A549 (cell line): ENCODE measurements at regions not wholly inside any gene's neighbourhood (a gene's known extent, or its start where the extent isn't known, plus 50 kb on each side); places are given as distances from the start of the nearest gene placed in this dataset.
A peak's percentile ranks its signal among the peaks of the same experiment; 100 is the strongest.

Experiments used
- ATAC-seq, 2 experiments: fragments of 200-7000 bp in 1 of 2; fragments of >200 bp in 1 of 2; cut with Nextera tagmentation in 1 of 2; cut with Tn5 transposase in 1 of 2; 3 replicates each; pipeline versions ENCODE4 v1.8.0 to v1.9.1; 2018 to 2020; ENCODE audit warnings: mild to moderate bottlenecking in 1 of 2, moderate library complexity in 1 of 2
- CTCF ChIA-PET: fragments of 300-600 bp; sonication (Branson Sonifier 250); formaldehyde crosslinking; extraction: SDS; loops from one replicate; lab custom pipeline; 2021; ENCODE audit warnings: antibody characterized with exemption, inconsistent platforms; lab: Yijun Ruan, JAX
- POLR2A ChIA-PET: fragments of 350-600 bp; formaldehyde crosslinking; extraction: SDS; loops from one replicate; lab custom pipeline; 2021; ENCODE audit warnings: antibody characterized with exemption, inconsistent platforms; lab: Yijun Ruan, JAX
- DNase-seq, 2 experiments: peaks; one replicate each; pipeline versions ENCODE4 v3.0.0 to v3.0.0-alpha.2; 2011 to 2016; ENCODE audit warnings: low read depth in 1 of 2, low spot score in 1 of 2
- FAIRE-seq: peaks from 2 replicates; lab custom pipeline; 2011; peaks lifted over from hg19 to GRCh38; lab: Jason Lieb, UNC
- H3K27ac ChIP-seq, 2 experiments: fragments of >200 bp; sonication (Bioruptor Twin); formaldehyde crosslinking; 3 replicates each; pipeline ENCODE4 v1.5.1; 2016 to 2017
- H3K4me1 ChIP-seq: fragments of >200 bp; sonication (Bioruptor Twin); formaldehyde crosslinking; 3 replicates; pipeline ENCODE4 v1.6.1; 2016
- H3K4me2 ChIP-seq: fragments of >200 bp; sonication (Bioruptor Twin); formaldehyde crosslinking; 3 replicates; pipeline ENCODE4 v1.6.1; 2016
- H3K4me3 ChIP-seq: fragments of >200 bp; sonication (Bioruptor Twin); formaldehyde crosslinking; 3 replicates; pipeline ENCODE4 v1.5.1; 2016
- H3K9me3 ChIP-seq: fragments of >200 bp; sonication (Bioruptor Twin); formaldehyde crosslinking; 3 replicates; pipeline ENCODE4 v1.6.1; 2016
- BCL3 ChIP-seq: fragments of >200 bp; sonication (Bioruptor Twin); formaldehyde crosslinking; IDR thresholded peaks from 3 replicates; pipeline ENCODE4 v1.6.1; 2016
- CBX8 ChIP-seq: fragments of 200-600 bp; sonication (generic); IDR thresholded peaks from 2 replicates; pipeline ENCODE4 v1.6.1; 2016
- E2F6 ChIP-seq: IDR thresholded peaks from 2 replicates; pipeline ENCODE4 v1.6.1; 2012; ENCODE audit warnings: low read depth, borderline replicate concordance
- ELK1 ChIP-seq: fragments of 150-350 bp; IDR thresholded peaks from 2 replicates; pipeline ENCODE4 v1.6.1; 2014; ENCODE audit warnings: low read depth, mild to moderate bottlenecking, low read length
- FOSB ChIP-seq: fragments of 250-450 bp; sonication (Bioruptor Pico); IDR thresholded peaks from 2 replicates; pipeline ENCODE4 v1.5.0; 2020; ENCODE audit warnings: mild to moderate bottlenecking, moderate library complexity
- FOXS1 ChIP-seq: fragments of 250-450 bp; sonication (Bioruptor Pico); IDR thresholded peaks from 2 replicates; pipeline ENCODE4 v1.5.0; 2020; ENCODE audit warnings: mild to moderate bottlenecking, moderate library complexity
- GATA3 ChIP-seq: IDR thresholded peaks from 2 replicates; pipeline ENCODE4 v1.6.1; 2012; ENCODE audit warnings: borderline replicate concordance
- HDAC2 ChIP-seq: fragments of 200-600 bp; sonication (generic); IDR thresholded peaks from 2 replicates; pipeline ENCODE4 v1.6.1; 2016
- HEYL ChIP-seq: fragments of 250-450 bp; sonication (Bioruptor Pico); IDR thresholded peaks from 2 replicates; pipeline ENCODE4 v1.8.0; 2021; ENCODE audit warnings: mild to moderate bottlenecking, moderate library complexity
- HMGXB4 ChIP-seq: fragments of 250-450 bp; sonication (Bioruptor Pico); IDR thresholded peaks from 2 replicates; pipeline ENCODE4 v1.5.0; 2021; ENCODE audit warnings: mild to moderate bottlenecking, moderate library complexity, borderline replicate concordance
- HOXB5 ChIP-seq: fragments of 250-450 bp; sonication (Bioruptor Pico); IDR thresholded peaks from 2 replicates; pipeline ENCODE4 v1.5.0; 2020; ENCODE audit warnings: mild to moderate bottlenecking, moderate library complexity
- JUN ChIP-seq, 2 experiments: fragments of >200 bp; sonication (Bioruptor Twin); formaldehyde crosslinking; IDR thresholded peaks; 2 replicates in 1 of 2; 3 replicates in 1 of 2; pipeline ENCODE4 v1.6.1; 2016 to 2017
- KDM1A ChIP-seq: fragments of 200-600 bp; sonication (generic); IDR thresholded peaks from 2 replicates; pipeline ENCODE4 v1.6.1; 2016; ENCODE audit warnings: low read depth, mild to moderate bottlenecking
- KDM5A ChIP-seq: fragments of 200-600 bp; sonication (generic); IDR thresholded peaks from 2 replicates; pipeline ENCODE4 v1.6.1; 2016; ENCODE audit warnings: antibody characterized with exemption, mild to moderate bottlenecking
- MAX ChIP-seq: IDR thresholded peaks from 2 replicates; pipeline ENCODE4 v1.6.1; 2012
- MYC ChIP-seq: IDR thresholded peaks from 2 replicates; pipeline ENCODE4 v1.6.1; 2012; ENCODE audit warnings: mild to moderate bottlenecking, inconsistent platforms, low read length, improper control_type of control experiment, borderline replicate concordance
- NPAS2 ChIP-seq: fragments of 250-450 bp; sonication (Bioruptor Pico); IDR thresholded peaks from 2 replicates; pipeline ENCODE4 v1.8.0; 2022; ENCODE audit warnings: mild to moderate bottlenecking, moderate library complexity, borderline replicate concordance
- NR3C1 ChIP-seq: fragments of >200 bp; sonication (Bioruptor Twin); formaldehyde crosslinking; IDR thresholded peaks from 3 replicates; pipeline ENCODE4 v1.6.1; 2017
- PHF8 ChIP-seq: fragments of 200-600 bp; sonication (generic); IDR thresholded peaks from 2 replicates; pipeline ENCODE4 v1.6.1; 2016; ENCODE audit warnings: low read depth, mild to moderate bottlenecking, antibody characterized with exemption, moderate library complexity, borderline replicate concordance
- POLR2A ChIP-seq: IDR thresholded peaks from 2 replicates; pipeline ENCODE4 v1.6.1; 2012; ENCODE audit warnings: mild to moderate bottlenecking, low read length
- ZNF302 ChIP-seq: fragments of 250-450 bp; sonication (Bioruptor Pico); IDR thresholded peaks from 2 replicates; pipeline ENCODE4 v1.9.0; 2021; ENCODE audit warnings: inconsistent platforms, mild to moderate bottlenecking, moderate library complexity
- ZSCAN20 ChIP-seq: fragments of 250-450 bp; sonication (Bioruptor Pico); IDR thresholded peaks from 2 replicates; pipeline ENCODE4 v1.8.0; 2022; ENCODE audit warnings: mild to moderate bottlenecking, moderate library complexity
- WGBS: methylation state at CpG from one replicate; pipeline ENCODE4 v1.1.6; 2017; ENCODE audit errors: missing lambda C conversion rate; 5-methylcytosine and 5-hydroxymethylcytosine counted together

- FAIRE-seq = no peak
These were observed 156.6 kb downstream of the TM9SF2 start for GRCh38 chr13:99657848-99658260.

GRCh38 chr13:99656844-99657381 lies 155.6 kb downstream of the TM9SF2 start:
- Histone ChIP-seq H3K4me2 (peak overlapping the region; percentile 93), H3K27ac (peak overlapping the region; percentile 91 to 93), H3K4me1 (peaks cover 31% of the 10 kb centered on the region), H3K9me3 (no peaks in the 10 kb centered on the region), H3K4me3 (no peak overlapping the region)
- DNase-seq = peak in 1 of 2 experiments; percentile 8
- FAIRE-seq = no peak
- POLR2A ChIA-PET = interaction anchor here (0.7 to 1.7 kb wide), 3 partner anchors 19 to 313 kb away, joined by 3 to 8 read pairs (median 6); no protein-coding TSS in a partner anchor
- CTCF ChIA-PET = interaction anchor here (0.6 to 3.0 kb wide), 40 partner anchors 11 to 1590 kb away, joined by 3 to 15 read pairs (median 4); partner anchors contain the start of gene CLYBL
- no peak for ATAC-seq
- WGBS = 62% methylated on average over 6 of the region's 6 CpGs
- TF ChIP-seq E2F6 (no peak), BCL3 (no peak), PHF8 (no peak), GATA3 (no peak), HMGXB4 (CRISPR knock-in tag) (no peak), HEYL (no peak), HDAC2 (no peak), KDM5A (no peak), POLR2A (no peak), HOXB5 (CRISPR knock-in tag) (no peak), ZSCAN20 (CRISPR knock-in tag) (no peak), MYC (no peak), ELK1 (no peak), FOSB (CRISPR knock-in tag) (no peak), NPAS2 (CRISPR knock-in tag) (no peak), KDM1A (no peak), NR3C1 (no peak), CBX8 (no peak), MAX (no peak)

More at GRCh38 chr13:99657848-99658260, 156.6 kb downstream of the TM9SF2 start:
- DNase-seq (peak; percentile 15 to 48), ATAC-seq (peak; percentile 55 to 76)
- ChIA-PET POLR2A (interaction anchor here (0.5 to 1.7 kb wide), 5 partner anchors 55 to 1017 kb away, joined by 3 to 8 read pairs (median 5); partner anchors contain the start of genes PCCA, TMTC4 and ZIC2), CTCF (interaction anchor here (0.7 to 2.5 kb wide), 15 partner anchors 9 to 884 kb away, joined by 3 to 9 read pairs (median 3); no protein-coding TSS in a partner anchor)
- no peaks in the 10 kb centered on the region for H3K9me3 ChIP-seq
- H3K4me1 ChIP-seq = peaks cover 33% of the 10 kb centered on the region
- H3K27ac ChIP-seq = peak overlapping the region; percentile 93 to 98
- 0% methylated on average over 11 of the region's 29 CpGs for WGBS
- peak overlapping the region; percentile 93 for H3K4me2 ChIP-seq
- no peak for TF ChIP-seq ZNF302 (CRISPR knock-in tag)
- peak; percentile 30; the same call in 1 of the 2 replicates for TF ChIP-seq POLR2A
- TF ChIP-seq FOXS1 (CRISPR knock-in tag) = no peak
- TF ChIP-seq JUN (IDR thresholded peaks at IDR 0.05) = 0 out of 5 replicates have a peak, but pooled peaks of 1 of the 2 experiments have one; percentile 23
- H3K4me3 ChIP-seq = peak overlapping the region; percentile 46
